Keratinocyte (primary cell): ENCODE measurements at regions not wholly inside any gene's neighbourhood (a gene's known extent, or its start where the extent isn't known, plus 50 kb on each side); places are given as distances from the start of the nearest gene placed in this dataset.

ENCODE experiments used
- EZH2 ChIP-seq: IDR thresholded peaks from one replicate; pipeline ENCODE4 v1.6.1; 2012; ENCODE audit warnings: inconsistent platforms, mild to moderate bottlenecking, low read length, moderate library complexity
- TF ChIP-seq, protein P1 (sequence below), 3 experiments: IDR thresholded peaks in 1 of 3; conservative IDR thresholded peaks in 1 of 3; optimal IDR thresholded peaks in 1 of 3; 2 replicates in 2 of 3; 3 replicates in 1 of 3; pipeline versions ENCODE3 to v1.5.1; 2011; ENCODE audit warnings: low read length in 3 of 3, mild to moderate bottlenecking in 3 of 3, moderate library complexity in 2 of 3, control low read depth in 1 of 3, inconsistent platforms in 1 of 3; ENCODE audit not compliant: insufficient read depth in 2 of 3; ENCODE audit errors: extremely low read depth in 1 of 3

DNA sequence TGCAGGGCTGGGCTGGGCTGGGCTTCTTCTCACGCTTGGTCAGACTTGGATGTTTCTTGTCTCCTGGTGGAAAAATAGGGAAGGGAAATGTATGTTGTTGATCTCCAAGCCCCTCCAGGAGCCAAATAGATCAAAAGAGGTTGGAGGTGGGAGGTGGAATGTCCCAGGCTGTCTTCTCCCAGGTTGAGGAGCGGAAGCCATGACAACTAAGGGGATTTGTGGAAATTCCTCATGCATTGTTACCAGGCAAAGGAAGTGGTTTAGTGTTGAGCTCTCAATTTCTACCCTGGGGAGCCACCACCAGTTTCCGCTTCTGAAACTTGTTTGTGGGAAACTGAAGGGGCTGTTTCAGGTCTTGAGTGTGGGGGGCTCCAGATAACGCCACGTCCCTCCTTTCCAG is 79.0 kb downstream of the SPRY4 start:
- TF ChIP-seq, protein P1, sequence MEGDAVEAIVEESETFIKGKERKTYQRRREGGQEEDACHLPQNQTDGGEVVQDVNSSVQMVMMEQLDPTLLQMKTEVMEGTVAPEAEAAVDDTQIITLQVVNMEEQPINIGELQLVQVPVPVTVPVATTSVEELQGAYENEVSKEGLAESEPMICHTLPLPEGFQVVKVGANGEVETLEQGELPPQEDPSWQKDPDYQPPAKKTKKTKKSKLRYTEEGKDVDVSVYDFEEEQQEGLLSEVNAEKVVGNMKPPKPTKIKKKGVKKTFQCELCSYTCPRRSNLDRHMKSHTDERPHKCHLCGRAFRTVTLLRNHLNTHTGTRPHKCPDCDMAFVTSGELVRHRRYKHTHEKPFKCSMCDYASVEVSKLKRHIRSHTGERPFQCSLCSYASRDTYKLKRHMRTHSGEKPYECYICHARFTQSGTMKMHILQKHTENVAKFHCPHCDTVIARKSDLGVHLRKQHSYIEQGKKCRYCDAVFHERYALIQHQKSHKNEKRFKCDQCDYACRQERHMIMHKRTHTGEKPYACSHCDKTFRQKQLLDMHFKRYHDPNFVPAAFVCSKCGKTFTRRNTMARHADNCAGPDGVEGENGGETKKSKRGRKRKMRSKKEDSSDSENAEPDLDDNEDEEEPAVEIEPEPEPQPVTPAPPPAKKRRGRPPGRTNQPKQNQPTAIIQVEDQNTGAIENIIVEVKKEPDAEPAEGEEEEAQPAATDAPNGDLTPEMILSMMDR (optimal IDR thresholded peaks at IDR 0.05 in 1 of 3, IDR thresholded peaks at IDR 0.05 in 1 of 3, conservative IDR thresholded peaks at IDR 0.05 in 1 of 3; ENCODE audit: extremely low read depth in 1 of 3, insufficient read depth in 2 of 3, low read length in 3 of 3): no peak
- TF ChIP-seq EZH2: no peak
